GM23338 (cell line): ENCODE measurements at regions not wholly inside any gene's neighbourhood (a gene's known extent, or its start where the extent isn't known, plus 50 kb on each side); places are given as distances from the start of the nearest gene placed in this dataset.
A peak's percentile ranks its signal among the peaks of the same experiment; 100 is the strongest.

Experiments
- ATAC-seq: fragments of 200-7000 bp; cut with Tn5 transposase; 3 replicates; pipeline ENCODE4 v1.9.1; 2020
- DNase-seq: peaks from one replicate; pipeline ENCODE4 v3.0.0-alpha.2; 2015; ENCODE audit warnings: low spot score
- H2AFZ ChIP-seq: fragments of 200-600 bp; sonication (generic); 2 replicates; pipeline ENCODE4 v1.8.0; 2016; ENCODE audit warnings: antibody characterized with exemption, mild to moderate bottlenecking, moderate library complexity
- H3F3A ChIP-seq: fragments of 200-600 bp; sonication (generic); replicated peaks from 2 replicates; pipeline ENCODE4 v1.8.0; 2017; ENCODE audit warnings: antibody characterized with exemption, mixed run types, low read depth
- H3K27ac ChIP-seq: fragments of 200-600 bp; sonication (generic); 2 replicates; pipeline ENCODE4 v1.6.1; 2016; ENCODE audit warnings: low read depth
- H3K27me3 ChIP-seq: fragments of 200-600 bp; sonication (generic); 2 replicates; pipeline ENCODE4 v1.8.0; 2016; ENCODE audit warnings: mild to moderate bottlenecking, mixed run types, moderate library complexity; ENCODE audit not compliant: insufficient read depth
- H3K36me3 ChIP-seq: fragments of 200-600 bp; sonication (generic); 2 replicates; pipeline ENCODE4 v1.8.0; 2016; ENCODE audit warnings: mild to moderate bottlenecking; ENCODE audit not compliant: insufficient read depth
- H3K4me1 ChIP-seq: fragments of 200-600 bp; sonication (generic); 2 replicates; pipeline ENCODE4 v1.8.0; 2016; ENCODE audit warnings: mild to moderate bottlenecking, moderate library complexity; ENCODE audit not compliant: insufficient read depth
- H3K4me2 ChIP-seq: fragments of 200-600 bp; sonication (generic); 2 replicates; pipeline ENCODE4 v1.7.1; 2017; ENCODE audit warnings: mixed run types
- H3K4me3 ChIP-seq: fragments of 200-600 bp; sonication (generic); 2 replicates; pipeline ENCODE4 v1.6.1; 2016; ENCODE audit warnings: mixed run types
- H3K79me2 ChIP-seq: fragments of 200-600 bp; sonication (generic); replicated peaks from 2 replicates; pipeline ENCODE4 v1.8.0; 2017; ENCODE audit warnings: mild to moderate bottlenecking; ENCODE audit not compliant: insufficient read depth
- H3K9me2 ChIP-seq: fragments of 200-600 bp; sonication (generic); 2 replicates; pipeline ENCODE4 v1.8.0; 2017; ENCODE audit not compliant: insufficient read depth
- H4K20me1 ChIP-seq: fragments of 200-600 bp; sonication (generic); replicated peaks from 2 replicates; pipeline ENCODE4 v1.8.0; 2017; ENCODE audit warnings: mild to moderate bottlenecking; ENCODE audit not compliant: insufficient read depth
- H3K27ac Mint-ChIP-seq: 2 replicates; pipeline ENCODE4 v1.8.0; 2020; ENCODE audit warnings: inconsistent platforms, mild to moderate bottlenecking, moderate library complexity, mixed read lengths
- H3K27me3 Mint-ChIP-seq: 3 replicates; pipeline ENCODE4 v1.8.0; 2022; ENCODE audit warnings: low read depth, mild to moderate bottlenecking, moderate library complexity, mixed read lengths, inconsistent platforms; ENCODE audit not compliant: insufficient read depth, poor library complexity
- H3K36me3 Mint-ChIP-seq: 3 replicates; pipeline ENCODE4 v1.8.0; 2021; ENCODE audit warnings: low read depth, mild to moderate bottlenecking, inconsistent platforms, moderate library complexity, mixed read lengths
- H3K4me1 Mint-ChIP-seq: 3 replicates; pipeline ENCODE4 v1.8.0; 2020; ENCODE audit warnings: mild to moderate bottlenecking, inconsistent platforms, mixed read lengths
- H3K4me3 Mint-ChIP-seq: 3 replicates; pipeline ENCODE4 v1.8.0; 2021; ENCODE audit warnings: moderate library complexity, mild to moderate bottlenecking, inconsistent platforms, mixed read lengths
- H3K9me3 Mint-ChIP-seq: 3 replicates; pipeline ENCODE4 v1.8.0; 2020; ENCODE audit warnings: moderate library complexity, mild to moderate bottlenecking, inconsistent platforms, mixed read lengths
- CREB1 ChIP-seq: fragments of 250-450 bp; sonication (Bioruptor Pico); IDR thresholded peaks from 2 replicates; pipeline ENCODE4 v1.5.0; 2020; ENCODE audit warnings: low read depth, mild to moderate bottlenecking, moderate library complexity
- CTCF ChIP-seq, 2 experiments: fragments of 200-600 bp in 1 of 2; sonication (generic) in 1 of 2; conservative IDR thresholded peaks; 2 replicates each; pipeline versions ENCODE4 v1.5.1 to v1.6.1; 2016 to 2017; ENCODE audit warnings: antibody characterized with exemption in 2 of 2, low read depth in 2 of 2, mild to moderate bottlenecking in 2 of 2, moderate library complexity in 1 of 2
- ETS1 ChIP-seq: IDR thresholded peaks from 2 replicates; pipeline ENCODE4 v1.6.1; 2016; ENCODE audit warnings: antibody characterized with exemption
- EZH2 ChIP-seq: fragments of 200-600 bp; sonication (generic); IDR thresholded peaks from one replicate; pipeline ENCODE4 v1.8.0; 2017; ENCODE audit warnings: antibody characterized with exemption, mild to moderate bottlenecking, low read depth; ENCODE audit not compliant: unreplicated experiment
- EZH2phosphoT487 ChIP-seq: fragments of 200-600 bp; sonication (generic); IDR thresholded peaks from one replicate; pipeline ENCODE4 v1.8.1; 2018; ENCODE audit warnings: antibody characterized with exemption; ENCODE audit not compliant: unreplicated experiment
- JUNB ChIP-seq: IDR thresholded peaks from one replicate; pipeline ENCODE4 v1.6.1; 2016; ENCODE audit warnings: antibody characterized with exemption; ENCODE audit not compliant: unreplicated experiment
- STAT1 ChIP-seq: IDR thresholded peaks from one replicate; pipeline ENCODE4 v1.6.1; 2016; ENCODE audit warnings: antibody characterized with exemption; ENCODE audit not compliant: unreplicated experiment
- ZNF114 ChIP-seq: fragments of 250-450 bp; sonication (Bioruptor Pico); IDR thresholded peaks from 2 replicates; pipeline ENCODE4 v1.5.0; 2020; ENCODE audit warnings: mild to moderate bottlenecking, moderate library complexity
- ZNF331 ChIP-seq: fragments of 250-450 bp; sonication (Bioruptor Pico); IDR thresholded peaks from 2 replicates; pipeline ENCODE4 v1.5.0; 2020; ENCODE audit warnings: low read depth, mild to moderate bottlenecking, moderate library complexity
- ZNF462 ChIP-seq: fragments of 250-450 bp; sonication (Bioruptor Pico); IDR thresholded peaks from 2 replicates; pipeline ENCODE4 v1.5.0; 2020; ENCODE audit warnings: mild to moderate bottlenecking, moderate library complexity

GRCh38 chr4:178102139-178102538 is 659.9 kb upstream of the AGA start:
- Mint-ChIP-seq H3K4me3 (no peak overlapping the region), H3K27ac (no peak overlapping the region), H3K27me3 (no peaks in the 10 kb centered on the region), H3K9me3 (no peaks in the 10 kb centered on the region; the same call in 2 of the 3 replicates), H3K36me3 (no peaks in the 10 kb centered on the region; the same call in 2 of the 3 replicates), H3K4me1 (peaks cover 16% of the 10 kb centered on the region)
- Histone ChIP-seq H3F3A (no peaks in the 10 kb centered on the region), H3K36me3 (no peaks in the 10 kb centered on the region), H3K4me1 (peaks cover 7% of the 10 kb centered on the region; the same call in 1 of the 2 replicates), H3K4me2 (no peak overlapping the region), H3K9me2 (no peaks in the 10 kb centered on the region), H3K27ac (no peak overlapping the region), H3K4me3 (no peak overlapping the region), H4K20me1 (no peaks in the 10 kb centered on the region), H3K79me2 (no peaks in the 10 kb centered on the region), H2AFZ (no peak overlapping the region), H3K27me3 (no peaks in the 10 kb centered on the region)
- ATAC-seq (no peak), DNase-seq (no peak)
- no peak for TF ChIP-seq ETS1

- Histone ChIP-seq H3F3A (no peaks in the 10 kb centered on the region), H3K4me1 (peaks cover 7% of the 10 kb centered on the region; the same call in 1 of the 2 replicates), H2AFZ (no peak overlapping the region), H4K20me1 (no peaks in the 10 kb centered on the region), H3K4me3 (no peak overlapping the region), H3K9me2 (no peaks in the 10 kb centered on the region), H3K27ac (no peak overlapping the region), H3K4me2 (no peak overlapping the region), H3K79me2 (no peaks in the 10 kb centered on the region), H3K27me3 (no peaks in the 10 kb centered on the region), H3K36me3 (no peaks in the 10 kb centered on the region)
- DNase-seq: peak; percentile 6
- Mint-ChIP-seq H3K9me3 (no peaks in the 10 kb centered on the region), H3K4me1 (peaks cover 16% of the 10 kb centered on the region), H3K27ac (no peak overlapping the region), H3K4me3 (no peak overlapping the region; the same call in 2 of the 3 replicates), H3K27me3 (no peaks in the 10 kb centered on the region), H3K36me3 (no peaks in the 10 kb centered on the region; the same call in 2 of the 3 replicates)
- no peak; the same call in 2 of the 3 replicates for ATAC-seq
- TF ChIP-seq CREB1: no peak
- no peak for TF ChIP-seq JUNB
- TF ChIP-seq ZNF462 (CRISPR knock-in tag): no peak
- no peak for TF ChIP-seq EZH2
- TF ChIP-seq EZH2phosphoT487: no peak
- TF ChIP-seq CTCF (conservative IDR thresholded peaks at IDR 0.05; ENCODE audit: low read depth in 2 of 2): no peak
- TF ChIP-seq ZNF114 (CRISPR knock-in tag): no peak
- no peak for TF ChIP-seq STAT1
- TF ChIP-seq ZNF331: no peak
Observed at GRCh38 chr4:178105242-178105641, 663.0 kb upstream of the AGA start.
